ENCODE measurements at regions not wholly inside any gene's neighbourhood (a gene's known extent, or its start where the extent isn't known, plus 50 kb on each side); places are given as distances from the start of the nearest gene placed in this dataset.

DNA sequence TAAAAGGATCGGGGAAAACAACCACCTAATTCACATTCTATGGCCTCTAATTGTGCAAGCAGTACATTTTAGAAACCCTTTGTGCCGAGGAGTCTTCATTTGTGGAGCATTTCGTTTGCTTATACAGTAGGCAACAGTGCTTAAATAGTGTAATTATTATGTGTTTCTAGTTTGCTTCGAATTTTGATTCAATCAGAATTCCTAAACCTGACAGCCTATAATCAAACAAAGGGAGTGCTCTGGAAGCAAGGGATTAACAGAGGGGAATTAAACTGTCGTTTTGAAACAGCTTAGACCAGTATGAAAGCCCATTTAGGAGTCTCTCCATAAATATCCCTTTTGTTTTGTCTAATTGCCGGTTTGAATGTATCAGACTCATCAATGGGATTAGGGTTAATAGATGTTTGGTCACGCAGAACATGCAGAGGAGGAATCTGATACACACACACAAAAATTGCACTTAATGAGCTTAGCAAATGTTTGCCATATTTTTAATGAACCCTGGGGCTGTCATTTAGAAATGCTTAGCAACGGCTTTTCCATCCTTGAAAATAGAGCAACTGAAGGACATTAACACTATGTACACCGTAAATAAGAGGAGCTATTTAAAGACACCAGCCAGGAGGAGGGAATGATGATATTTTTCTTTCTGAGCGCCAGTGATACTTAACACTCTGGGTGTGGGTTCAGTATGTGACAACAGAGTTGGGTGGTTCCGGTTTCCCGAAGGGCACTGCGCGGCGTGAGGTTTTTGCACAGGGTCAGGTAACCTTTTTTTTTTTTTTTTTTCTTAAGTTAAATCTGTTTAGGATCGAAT lies 404.7 kb downstream of the TLE4 start:
- Mint-ChIP-seq H3K27ac (ENCODE audit: unreplicated experiment) (peak overlapping the region; percentile 95), H3K9me3 (ENCODE audit: unreplicated experiment) (peaks cover 10% of the 10 kb centered on the region), H3K4me3 (ENCODE audit: unreplicated experiment) (peak overlapping the region; percentile 76), H3K36me3 (ENCODE audit: unreplicated experiment) (no peaks in the 10 kb centered on the region), H3K27me3 (ENCODE audit: unreplicated experiment) (peaks cover 8% of the 10 kb centered on the region), H3K4me1 (ENCODE audit: low read depth, unreplicated experiment) (peaks cover 55% of the 10 kb centered on the region)
- TF ChIP-seq, protein P1, sequence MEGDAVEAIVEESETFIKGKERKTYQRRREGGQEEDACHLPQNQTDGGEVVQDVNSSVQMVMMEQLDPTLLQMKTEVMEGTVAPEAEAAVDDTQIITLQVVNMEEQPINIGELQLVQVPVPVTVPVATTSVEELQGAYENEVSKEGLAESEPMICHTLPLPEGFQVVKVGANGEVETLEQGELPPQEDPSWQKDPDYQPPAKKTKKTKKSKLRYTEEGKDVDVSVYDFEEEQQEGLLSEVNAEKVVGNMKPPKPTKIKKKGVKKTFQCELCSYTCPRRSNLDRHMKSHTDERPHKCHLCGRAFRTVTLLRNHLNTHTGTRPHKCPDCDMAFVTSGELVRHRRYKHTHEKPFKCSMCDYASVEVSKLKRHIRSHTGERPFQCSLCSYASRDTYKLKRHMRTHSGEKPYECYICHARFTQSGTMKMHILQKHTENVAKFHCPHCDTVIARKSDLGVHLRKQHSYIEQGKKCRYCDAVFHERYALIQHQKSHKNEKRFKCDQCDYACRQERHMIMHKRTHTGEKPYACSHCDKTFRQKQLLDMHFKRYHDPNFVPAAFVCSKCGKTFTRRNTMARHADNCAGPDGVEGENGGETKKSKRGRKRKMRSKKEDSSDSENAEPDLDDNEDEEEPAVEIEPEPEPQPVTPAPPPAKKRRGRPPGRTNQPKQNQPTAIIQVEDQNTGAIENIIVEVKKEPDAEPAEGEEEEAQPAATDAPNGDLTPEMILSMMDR (IDR thresholded peaks at IDR 0.05; ENCODE audit: partially characterized antibody, unreplicated experiment) = no peak
- no peak for DNase-seq

DNA sequence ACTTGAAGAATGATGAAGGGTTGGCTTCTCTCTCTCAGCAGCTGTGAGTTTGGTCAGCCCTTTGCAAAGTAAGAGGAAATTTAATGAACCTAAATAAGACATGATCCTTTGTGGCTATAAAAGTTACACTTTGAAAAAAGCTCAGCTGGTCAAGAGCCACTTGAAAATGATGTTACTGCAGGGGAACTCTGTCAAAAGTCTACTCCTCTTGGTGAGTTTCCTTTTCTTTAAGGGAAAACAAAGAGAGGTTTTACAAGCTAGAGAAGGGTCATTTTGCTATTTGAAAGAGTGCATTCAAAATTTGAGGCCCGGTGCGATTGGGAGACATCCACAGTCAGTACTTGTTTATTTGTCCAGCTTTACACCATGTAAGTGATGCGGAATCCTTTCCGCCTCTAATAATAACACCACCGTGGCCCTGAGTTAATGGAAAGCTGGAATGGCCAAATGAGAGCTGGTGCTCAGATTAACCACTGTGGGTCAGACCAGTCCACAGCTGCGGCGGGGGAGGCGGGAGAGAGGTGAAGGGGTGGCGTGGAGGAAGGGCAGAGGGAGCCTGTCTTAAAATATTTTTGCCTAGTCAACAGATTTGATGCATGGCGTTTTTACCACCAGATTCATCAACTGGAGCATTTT lies 404.0 kb downstream of the TLE4 start:
- peak overlapping the region; percentile 95 for H3K27ac Mint-ChIP-seq (ENCODE audit: unreplicated experiment)
- peaks cover 10% of the 10 kb centered on the region for H3K9me3 Mint-ChIP-seq (ENCODE audit: unreplicated experiment)
- peak overlapping the region; percentile 76 for H3K4me3 Mint-ChIP-seq (ENCODE audit: unreplicated experiment)
- TF ChIP-seq, protein P1 (IDR thresholded peaks at IDR 0.05; ENCODE audit: partially characterized antibody, unreplicated experiment) = no peak
- H3K4me1 Mint-ChIP-seq (ENCODE audit: low read depth, unreplicated experiment) = peaks cover 55% of the 10 kb centered on the region
- peak; percentile 73 for DNase-seq
- H3K27me3 Mint-ChIP-seq (ENCODE audit: unreplicated experiment) = peaks cover 8% of the 10 kb centered on the region
- no peaks in the 10 kb centered on the region for H3K36me3 Mint-ChIP-seq (ENCODE audit: unreplicated experiment)

DNA sequence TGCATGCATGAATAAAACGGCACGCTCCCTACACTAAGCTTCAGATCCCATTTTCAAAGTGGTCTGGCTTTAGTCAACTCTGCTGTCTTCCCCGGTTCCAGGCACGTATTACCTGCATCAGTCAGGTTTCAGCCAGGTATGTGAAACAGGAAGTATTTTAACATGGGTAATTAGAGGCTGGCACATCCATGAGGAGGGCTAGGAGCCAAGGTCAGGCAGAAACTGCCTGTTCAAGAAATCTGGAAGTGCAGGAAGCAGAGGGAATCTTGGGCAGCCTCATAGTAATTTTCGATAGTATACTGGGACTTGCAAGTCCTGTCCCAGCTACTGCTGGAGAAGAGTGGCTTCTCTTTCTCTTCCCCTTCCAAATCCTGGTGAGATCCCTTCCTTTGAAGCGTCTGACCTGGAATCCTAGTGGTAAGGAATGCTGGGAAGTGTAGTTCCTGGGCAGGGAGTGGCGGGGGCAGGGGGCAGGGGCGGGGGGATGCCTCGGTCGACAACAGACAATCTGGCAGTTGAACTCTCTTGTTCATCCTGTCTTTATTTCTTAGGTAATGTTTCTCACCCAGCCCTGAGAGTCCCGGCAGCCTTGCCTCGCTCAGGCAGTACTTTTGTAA lies 403.1 kb downstream of the TLE4 start:
- Mint-ChIP-seq H3K27me3 (ENCODE audit: unreplicated experiment) (peaks cover 8% of the 10 kb centered on the region), H3K4me1 (ENCODE audit: low read depth, unreplicated experiment) (peaks cover 52% of the 10 kb centered on the region), H3K4me3 (ENCODE audit: unreplicated experiment) (peak overlapping the region; percentile 18), H3K9me3 (ENCODE audit: unreplicated experiment) (peaks cover 10% of the 10 kb centered on the region), H3K36me3 (ENCODE audit: unreplicated experiment) (no peaks in the 10 kb centered on the region), H3K27ac (ENCODE audit: unreplicated experiment) (no peak overlapping the region)
- TF ChIP-seq, protein P1 (IDR thresholded peaks at IDR 0.05; ENCODE audit: partially characterized antibody, unreplicated experiment) = no peak
- DNase-seq = no peak

DNA sequence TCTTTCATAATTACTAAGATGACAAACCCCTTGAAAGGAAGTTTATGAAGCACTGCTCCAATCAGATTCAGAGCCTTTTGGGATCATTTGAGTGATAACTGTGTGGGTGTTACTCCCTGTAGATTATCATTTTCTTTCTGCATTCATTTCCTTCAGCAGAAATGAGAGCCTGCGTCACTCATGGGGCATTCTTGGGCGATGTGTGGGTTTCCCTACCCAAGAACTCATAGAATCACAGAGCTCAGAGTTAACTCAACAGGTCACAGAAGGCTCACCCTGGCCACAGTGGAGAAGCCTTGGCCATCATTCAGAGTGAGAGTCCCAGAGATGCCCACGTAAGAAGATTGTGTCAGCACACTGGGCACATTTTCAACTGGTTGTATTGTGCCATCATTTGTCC lies 401.9 kb downstream of the TLE4 start:
- DNase-seq = no peak
- Mint-ChIP-seq H3K4me3 (ENCODE audit: unreplicated experiment) (no peak overlapping the region), H3K36me3 (ENCODE audit: unreplicated experiment) (peaks cover under 1% of the 10 kb centered on the region), H3K9me3 (ENCODE audit: unreplicated experiment) (peaks cover 10% of the 10 kb centered on the region), H3K27me3 (ENCODE audit: unreplicated experiment) (peaks cover 8% of the 10 kb centered on the region), H3K4me1 (ENCODE audit: low read depth, unreplicated experiment) (peaks cover 48% of the 10 kb centered on the region), H3K27ac (ENCODE audit: unreplicated experiment) (no peak overlapping the region)
- TF ChIP-seq, protein P1 (IDR thresholded peaks at IDR 0.05; ENCODE audit: partially characterized antibody, unreplicated experiment) = no peak

DNA sequence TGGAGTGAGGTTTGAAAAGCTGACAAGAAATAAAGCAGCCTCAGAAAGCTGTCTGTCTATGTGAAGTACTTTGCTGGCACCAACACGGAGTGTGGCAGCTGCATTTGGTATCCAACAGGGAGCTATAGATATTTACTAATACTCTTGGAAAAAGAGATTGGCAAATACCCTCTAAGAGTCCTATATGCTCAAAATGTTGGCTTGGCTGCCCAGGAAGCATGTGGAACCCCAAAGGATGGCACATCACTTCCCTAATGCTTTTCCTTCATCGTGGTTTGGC lies 398.3 kb downstream of the TLE4 start:
- Mint-ChIP-seq H3K27me3 (ENCODE audit: unreplicated experiment) (peaks cover 4% of the 10 kb centered on the region), H3K4me1 (ENCODE audit: low read depth, unreplicated experiment) (peaks cover 20% of the 10 kb centered on the region), H3K9me3 (ENCODE audit: unreplicated experiment) (peaks cover 2% of the 10 kb centered on the region), H3K27ac (ENCODE audit: unreplicated experiment) (no peak overlapping the region), H3K36me3 (ENCODE audit: unreplicated experiment) (peaks cover 4% of the 10 kb centered on the region), H3K4me3 (ENCODE audit: unreplicated experiment) (no peak overlapping the region)
- no peak for DNase-seq
- TF ChIP-seq, protein P1 (IDR thresholded peaks at IDR 0.05; ENCODE audit: partially characterized antibody, unreplicated experiment) = no peak
